ENCODE measurements at regions not wholly inside any gene's neighbourhood (a gene's known extent, or its start where the extent isn't known, plus 50 kb on each side); places are given as distances from the start of the nearest gene placed in this dataset.
"Not testable (repeated sequence)": the region's sequence is repeated elsewhere in the genome, so short reads cannot be mapped to it uniquely, and the experiment has no call there.

DNA sequence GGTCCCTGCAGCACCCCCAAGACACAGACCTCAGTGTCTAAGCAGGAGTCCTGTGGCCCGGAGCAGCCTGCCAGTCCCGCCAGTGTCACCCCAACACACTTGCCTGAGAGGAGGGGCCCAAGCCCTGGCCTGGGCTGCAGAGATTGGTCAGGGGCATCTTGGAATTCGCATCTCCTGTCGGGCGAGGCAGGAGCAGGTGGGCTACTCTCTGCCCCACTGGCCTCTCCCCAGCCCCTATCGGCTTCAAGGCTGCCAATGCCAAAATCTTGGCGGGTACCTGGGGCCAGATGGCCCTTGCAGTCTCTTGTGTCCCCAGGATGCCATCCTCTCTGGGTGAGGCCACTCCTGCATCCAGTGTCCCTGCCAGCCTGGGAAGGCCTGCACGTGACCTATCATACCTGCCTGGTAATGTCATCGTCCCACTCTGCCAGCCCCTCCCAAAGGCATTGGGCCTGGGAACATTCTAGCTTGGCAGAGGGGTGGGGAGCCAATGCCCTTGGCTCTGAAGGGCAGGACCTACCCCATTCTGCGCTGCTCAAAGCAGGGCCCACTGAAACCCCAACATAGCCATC lies 304.6 kb downstream of the CCDC74A start:
- H3K27me3 ChIP-seq (ENCODE audit: insufficient read depth, low read length); H3K9me3 ChIP-seq (ENCODE audit: low read depth, low read length); H3K4me1 ChIP-seq (ENCODE audit: insufficient read depth, low read length); H3K4me3 ChIP-seq (ENCODE audit: low read length): not testable (repeated sequence)

DNA sequence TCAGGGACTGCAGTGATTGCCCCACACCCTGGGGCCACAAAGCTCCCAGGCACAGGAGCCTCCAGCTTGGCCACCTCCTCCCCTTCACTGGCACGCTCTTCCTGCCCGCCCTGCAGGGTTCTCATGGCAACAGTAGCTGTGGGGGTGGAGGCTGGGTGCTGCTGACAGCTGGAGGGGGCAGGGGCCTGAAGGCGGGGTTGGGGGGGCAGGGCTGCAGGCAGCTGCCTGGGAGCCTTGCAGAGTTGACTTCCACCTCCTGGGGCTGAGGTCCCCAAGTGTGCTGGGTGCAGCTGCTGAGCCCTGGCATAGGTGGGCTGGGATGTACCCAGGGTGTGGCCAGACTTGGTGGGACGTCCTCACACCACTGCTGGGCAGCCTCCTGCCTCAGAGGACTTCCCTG lies 305.2 kb downstream of the CCDC74A start:
- H3K4me3 ChIP-seq (ENCODE audit: low read length); H3K9me3 ChIP-seq (ENCODE audit: low read depth, low read length); H3K27me3 ChIP-seq (ENCODE audit: insufficient read depth, low read length); H3K4me1 ChIP-seq (ENCODE audit: insufficient read depth, low read length): not testable (repeated sequence)

DNA sequence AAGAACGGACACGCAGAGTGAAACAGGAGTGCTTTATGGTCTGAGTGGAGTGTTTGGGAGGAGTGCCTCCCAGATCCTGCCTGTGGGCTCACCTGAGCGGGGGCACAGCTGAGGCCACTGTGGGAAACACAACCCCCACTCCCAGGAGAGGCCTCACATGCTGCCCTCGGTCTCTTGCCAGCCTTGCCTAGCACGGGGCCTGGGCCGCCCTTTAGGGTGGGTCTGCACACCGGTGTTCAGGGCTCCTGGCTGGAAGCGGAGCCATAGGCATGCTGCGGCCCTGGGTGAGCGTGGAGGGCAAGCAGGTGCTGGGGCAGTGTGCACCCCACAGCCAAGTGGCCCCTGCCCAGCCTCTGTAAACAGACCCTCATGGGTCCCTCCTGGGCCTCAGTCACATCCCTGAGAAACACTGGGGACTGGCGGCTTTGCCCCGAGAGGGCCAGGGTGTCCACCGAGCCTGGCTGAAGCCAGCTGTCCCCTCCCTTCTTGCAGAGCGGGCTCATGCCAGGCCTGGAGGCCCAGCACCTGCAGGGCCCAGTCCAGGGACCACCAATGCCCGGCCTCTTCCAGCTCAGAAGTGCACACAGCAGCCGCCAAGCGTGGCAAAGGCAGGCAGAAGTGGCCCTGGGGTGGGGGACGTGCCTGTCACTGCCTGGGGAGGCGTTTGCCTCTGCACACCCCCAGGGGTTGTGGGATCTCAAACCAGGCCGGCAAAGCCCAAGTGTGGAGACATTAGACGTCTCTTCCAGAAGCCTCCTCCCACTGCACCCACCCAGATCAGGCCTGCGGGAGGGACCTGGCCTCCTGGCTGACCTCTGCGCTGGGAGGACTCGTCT lies 305.9 kb downstream of the CCDC74A start:
- not testable (repeated sequence) for H3K9me3 ChIP-seq (ENCODE audit: low read depth, low read length); H3K4me3 ChIP-seq (ENCODE audit: low read length); H3K4me1 ChIP-seq (ENCODE audit: insufficient read depth, low read length); H3K27me3 ChIP-seq (ENCODE audit: insufficient read depth, low read length)

DNA sequence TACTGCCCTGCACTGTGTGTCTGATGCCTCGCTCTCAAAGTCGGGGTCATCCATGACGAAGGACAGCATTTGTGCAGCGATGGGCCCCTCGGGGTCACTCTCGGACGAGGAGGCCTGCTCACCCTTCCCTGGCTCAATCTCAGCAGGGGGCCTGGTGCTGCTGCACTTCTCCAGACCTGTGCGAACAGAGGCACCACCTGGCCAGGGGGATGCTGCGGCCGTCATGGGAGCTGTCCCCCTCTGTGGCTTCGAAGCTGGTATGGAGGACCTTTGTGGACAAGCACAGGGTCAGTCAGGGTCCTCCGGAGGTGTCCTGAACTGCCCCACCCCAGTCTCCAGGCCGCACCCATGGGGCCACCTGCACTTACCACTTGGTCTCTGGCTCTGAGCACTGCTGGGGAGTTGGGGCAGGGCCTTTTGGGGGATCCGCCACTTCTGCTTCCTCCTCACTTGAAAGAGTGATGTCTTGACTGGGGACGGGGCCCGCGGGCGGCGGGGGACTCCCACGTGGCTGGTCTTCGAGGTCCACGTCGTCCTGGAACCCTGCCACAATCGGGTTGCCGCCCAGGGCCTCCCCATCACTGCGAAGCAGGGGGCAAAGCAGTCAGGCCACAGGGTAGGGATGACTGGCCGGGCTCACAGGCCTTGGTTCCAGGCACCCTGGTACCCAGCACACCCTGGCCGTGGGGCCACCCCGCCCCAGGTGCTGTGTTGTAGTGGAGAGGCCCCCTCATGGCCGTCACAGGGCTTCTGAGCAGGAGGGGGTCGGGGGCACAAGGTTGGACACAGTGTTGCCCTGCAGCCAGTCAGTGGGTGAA lies 306.7 kb downstream of the CCDC74A start:
- not testable (repeated sequence) for H3K9me3 ChIP-seq (ENCODE audit: low read depth, low read length); H3K4me3 ChIP-seq (ENCODE audit: low read length); H3K27me3 ChIP-seq (ENCODE audit: insufficient read depth, low read length); H3K4me1 ChIP-seq (ENCODE audit: insufficient read depth, low read length)

DNA sequence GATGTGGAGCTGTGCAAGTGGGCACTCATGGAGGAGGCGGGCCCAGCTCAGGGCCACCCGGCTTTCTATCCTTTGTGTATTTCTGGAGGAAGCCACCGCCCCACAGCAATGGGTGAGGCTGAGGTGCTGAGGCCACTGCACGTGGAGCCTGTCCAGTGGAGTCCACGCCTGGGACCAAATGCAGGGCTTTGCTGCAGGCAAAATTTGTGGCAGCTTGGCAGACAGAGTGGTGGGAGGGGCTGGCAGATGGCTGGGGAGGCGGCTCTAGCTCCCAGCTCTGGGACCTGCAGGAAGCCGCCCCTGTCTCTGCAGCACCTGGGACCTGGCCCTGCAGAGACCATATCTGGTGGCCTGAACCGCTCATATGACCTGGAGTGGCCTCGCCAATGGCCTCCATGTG lies 307.3 kb downstream of the CCDC74A start:
- not testable (repeated sequence) for H3K27me3 ChIP-seq (ENCODE audit: insufficient read depth, low read length)

DNA sequence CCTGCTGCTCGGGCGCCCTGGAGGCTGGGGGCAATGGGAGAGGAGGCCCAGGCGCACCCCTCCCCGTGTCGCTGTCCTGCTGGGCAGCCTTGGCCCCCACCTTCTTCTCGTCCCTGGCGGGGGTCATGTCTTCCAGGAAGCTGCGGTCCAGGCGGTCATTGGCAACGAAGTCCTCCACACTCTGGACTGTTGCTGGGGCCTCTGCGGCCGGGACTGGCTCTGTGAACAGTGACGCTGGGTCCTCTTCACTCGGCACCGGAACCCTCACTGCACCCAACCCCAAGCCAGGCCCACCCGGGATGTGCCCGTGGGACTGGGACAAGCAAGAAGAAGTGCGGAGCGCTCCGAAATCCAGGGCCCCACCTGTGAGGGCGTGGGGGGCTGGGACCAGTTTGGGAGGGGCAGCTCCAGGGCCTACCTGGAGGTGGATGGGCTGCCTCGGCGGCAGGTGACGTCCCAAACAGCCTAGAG lies 308.0 kb downstream of the CCDC74A start:
- H3K4me1 ChIP-seq (ENCODE audit: insufficient read depth, low read length) = no peaks in the 10 kb centered on the region
- no peak overlapping the region for H3K4me3 ChIP-seq (ENCODE audit: low read length)
- no peaks in the 10 kb centered on the region for H3K9me3 ChIP-seq (ENCODE audit: low read depth, low read length)
- no peaks in the 10 kb centered on the region for H3K27me3 ChIP-seq (ENCODE audit: insufficient read depth, low read length)

More for the DNA sequence above, 307.3 kb downstream of the CCDC74A start:
- not testable (repeated sequence) for H3K4me3 ChIP-seq (ENCODE audit: low read length); H3K4me1 ChIP-seq (ENCODE audit: insufficient read depth, low read length); H3K9me3 ChIP-seq (ENCODE audit: low read depth, low read length)

DNA sequence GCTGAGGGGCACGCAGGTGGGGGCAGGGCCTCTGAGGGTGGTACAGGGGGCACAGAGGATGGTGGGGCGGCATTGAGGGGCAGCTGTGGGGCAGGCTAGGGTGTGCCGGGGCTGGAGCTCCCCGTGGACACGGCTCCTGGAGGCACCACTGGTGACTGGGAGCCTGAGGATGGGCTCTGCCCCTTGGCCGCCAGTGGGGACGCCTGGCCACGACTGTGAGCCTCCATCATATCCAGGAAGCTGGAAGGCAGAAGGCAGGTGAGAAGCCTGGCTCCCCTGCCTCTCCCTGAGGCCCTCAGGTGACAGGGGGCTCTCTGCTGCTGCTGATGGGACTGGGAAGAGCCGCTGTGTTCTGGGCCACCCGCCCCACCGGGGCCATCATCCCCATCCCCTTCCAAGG lies 308.4 kb downstream of the CCDC74A start:
- H3K27me3 ChIP-seq (ENCODE audit: insufficient read depth, low read length); H3K4me1 ChIP-seq (ENCODE audit: insufficient read depth, low read length); H3K9me3 ChIP-seq (ENCODE audit: low read depth, low read length); H3K4me3 ChIP-seq (ENCODE audit: low read length): not testable (repeated sequence)

DNA sequence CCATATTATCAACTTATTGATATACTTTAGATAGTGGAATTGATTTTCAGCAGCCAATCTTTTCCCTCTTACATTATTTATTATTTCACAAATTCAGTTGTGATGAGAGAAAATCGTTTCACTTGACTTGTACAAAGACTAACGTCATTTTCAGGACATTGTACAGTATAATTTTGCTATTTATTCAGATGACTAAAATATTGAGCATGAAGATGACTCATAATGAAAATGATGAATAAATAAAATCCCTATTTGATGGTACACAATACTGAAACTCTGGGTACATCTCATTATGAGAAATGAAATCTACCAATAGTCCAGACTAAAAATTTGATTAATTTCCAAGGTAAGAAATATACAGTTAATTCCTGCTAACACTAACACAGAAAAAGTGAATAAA lies 316.4 kb downstream of the CCDC74A start:
- not testable (repeated sequence) for H3K9me3 ChIP-seq (ENCODE audit: low read depth, low read length); H3K4me3 ChIP-seq (ENCODE audit: low read length); H3K4me1 ChIP-seq (ENCODE audit: insufficient read depth, low read length); H3K27me3 ChIP-seq (ENCODE audit: insufficient read depth, low read length)

DNA sequence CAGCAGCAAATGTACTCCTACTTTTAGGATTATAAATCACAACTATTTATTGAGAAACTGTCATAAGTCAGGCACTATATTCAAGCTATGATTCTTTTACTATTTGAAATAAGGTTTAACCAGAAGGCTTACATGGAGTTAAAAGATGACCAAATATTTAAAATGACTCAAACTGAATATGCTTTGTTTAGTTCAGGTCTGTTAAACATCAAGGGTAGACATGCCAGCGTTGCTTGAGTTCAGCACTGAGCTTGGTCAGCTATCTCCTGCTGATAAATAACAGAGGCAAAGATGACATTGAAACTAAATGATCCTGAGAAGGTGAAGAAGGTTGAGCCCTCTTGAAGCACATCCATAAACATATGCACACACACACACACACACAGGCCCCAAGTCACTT lies 305.6 kb downstream of the ANKRD30BL start:
- not testable (repeated sequence) for H3K27me3 ChIP-seq (ENCODE audit: insufficient read depth, low read length); H3K4me3 ChIP-seq (ENCODE audit: low read length); H3K4me1 ChIP-seq (ENCODE audit: insufficient read depth, low read length); H3K9me3 ChIP-seq (ENCODE audit: low read depth, low read length)

DNA sequence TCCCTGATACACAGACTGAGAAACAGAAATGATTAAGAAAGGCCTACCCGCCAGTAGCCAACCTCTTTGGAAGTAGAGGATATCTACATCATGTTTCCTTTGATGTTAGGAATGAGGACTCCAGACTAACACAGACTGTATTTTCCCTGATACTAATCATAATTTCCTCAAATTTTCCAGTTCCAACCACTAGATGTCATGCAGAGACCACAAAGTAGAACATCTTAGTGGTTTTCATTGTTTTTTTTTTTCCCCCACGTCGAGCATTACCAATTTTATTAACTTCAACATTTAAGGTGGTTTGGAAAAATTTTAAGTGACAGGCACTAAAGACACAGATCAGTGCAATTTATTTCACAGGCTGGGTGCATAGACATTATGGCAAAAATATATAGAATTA lies 303.6 kb downstream of the ANKRD30BL start:
- H3K4me1 ChIP-seq (ENCODE audit: insufficient read depth, low read length); H3K4me3 ChIP-seq (ENCODE audit: low read length); H3K9me3 ChIP-seq (ENCODE audit: low read depth, low read length); H3K27me3 ChIP-seq (ENCODE audit: insufficient read depth, low read length): not testable (repeated sequence)
